Globus pallidus (tissue), 1 donor: ENCODE measurements at regions not wholly inside any gene's neighbourhood (a gene's known extent, or its start where the extent isn't known, plus 50 kb on each side); places are given as distances from the start of the nearest gene placed in this dataset.
"Not testable (repeated sequence)": the region's sequence is repeated elsewhere in the genome, so short reads cannot be mapped to it uniquely, and the experiment has no call there.

Source experiments
- DNase-seq: peaks from one replicate; pipeline ENCODE4 v3.0.0-alpha.2; 2015; ENCODE audit warnings: low spot score

- DNase-seq, result no peak
These were observed 248.8 kb downstream of the RDH14 start for GRCh38 chr2:18311420-18312195.

- no peak for DNase-seq
These were observed 250.8 kb downstream of the RDH14 start for GRCh38 chr2:18309627-18310026.

GRCh38 chr2:18309188-18309587 is 251.3 kb downstream of the RDH14 start:
- DNase-seq, result no peak

DNA sequence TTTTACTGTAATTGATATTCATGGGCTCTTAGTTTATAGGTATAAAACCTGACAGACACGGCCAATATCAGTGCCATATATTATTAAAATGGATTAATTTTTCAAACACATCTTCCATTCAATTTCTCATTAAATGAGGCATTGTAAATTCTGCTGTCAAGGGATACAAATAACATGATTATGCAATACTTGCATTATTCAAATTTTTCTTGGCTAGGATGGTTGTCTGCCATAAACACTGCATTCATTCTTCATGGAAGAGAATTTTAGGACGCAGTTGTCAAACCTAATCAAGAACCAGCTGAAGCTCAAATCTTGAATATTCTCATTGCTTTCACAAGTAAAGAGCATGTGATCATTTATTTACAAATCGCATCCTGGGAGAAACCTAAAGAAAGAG is 255.6 kb downstream of the RDH14 start:
- DNase-seq, result no peak

DNA sequence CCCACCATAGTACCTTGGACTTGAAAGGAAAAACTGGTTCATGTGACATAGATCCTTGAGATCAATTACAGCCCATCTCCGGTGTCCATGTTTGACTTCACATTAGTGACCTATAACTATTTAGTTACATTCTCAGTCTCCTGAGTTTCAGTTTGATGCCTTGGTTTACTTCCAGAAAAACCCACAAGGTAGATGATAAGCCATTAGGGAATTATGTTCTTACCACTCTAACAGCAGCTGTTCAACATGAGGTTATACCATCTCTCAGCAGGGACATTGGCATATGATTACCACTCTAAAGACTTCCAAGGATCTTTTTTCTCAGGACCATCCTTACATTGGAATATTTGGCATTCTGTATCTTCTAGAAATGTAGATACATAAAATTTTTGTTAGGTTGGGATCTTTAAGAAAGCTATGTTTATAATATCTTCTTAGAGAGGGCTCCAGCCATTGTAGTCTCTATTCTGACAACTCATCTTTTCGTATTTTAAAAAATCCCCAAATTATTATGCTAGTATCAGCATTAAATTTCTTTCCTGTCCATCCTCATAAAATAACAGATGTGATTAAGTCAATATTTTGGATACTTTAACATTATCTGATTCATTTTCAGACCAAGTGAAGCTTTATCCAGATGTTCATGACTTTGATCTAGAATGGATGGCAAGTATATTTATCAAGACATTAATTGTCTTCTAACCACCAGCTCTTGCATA is 258.9 kb downstream of the RDH14 start:
- DNase-seq, result no peak

DNA sequence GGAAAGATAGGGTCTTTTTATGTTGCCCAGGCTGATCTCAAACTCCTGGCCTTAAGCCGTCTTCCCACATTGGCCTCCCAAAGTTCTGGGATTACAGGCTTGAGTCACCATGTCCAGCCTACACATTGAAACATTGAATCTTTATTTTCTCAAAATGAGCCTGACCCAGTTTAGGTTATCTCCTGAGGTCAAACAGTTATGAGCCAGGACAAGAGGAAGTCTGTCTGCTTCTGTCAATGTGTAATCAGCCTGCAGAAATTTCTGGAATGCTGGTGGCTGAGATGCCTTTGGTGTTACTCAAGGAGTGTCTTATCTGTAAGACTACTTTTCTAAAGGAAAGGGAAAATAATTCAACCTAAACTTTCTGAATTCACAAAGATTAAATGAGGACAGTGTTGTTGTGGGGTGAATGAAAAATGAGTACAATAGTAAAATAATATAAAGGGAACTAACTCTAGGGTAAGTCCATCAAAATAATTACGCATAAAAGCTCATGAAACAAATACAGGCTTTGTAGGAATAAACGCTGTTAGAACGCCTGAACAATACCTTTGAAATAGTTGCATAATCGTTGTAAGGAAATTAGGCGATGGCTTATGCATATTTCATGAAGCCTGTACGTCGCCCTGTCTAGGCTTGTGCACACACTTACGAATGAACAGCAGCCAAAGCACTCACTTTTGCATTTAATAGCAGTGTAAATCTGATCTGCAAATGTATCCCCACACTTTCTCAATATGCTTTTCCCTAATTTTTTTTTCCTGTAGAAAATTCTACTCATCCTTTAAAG is 260.8 kb downstream of the RDH14 start:
- no peak for DNase-seq

DNA sequence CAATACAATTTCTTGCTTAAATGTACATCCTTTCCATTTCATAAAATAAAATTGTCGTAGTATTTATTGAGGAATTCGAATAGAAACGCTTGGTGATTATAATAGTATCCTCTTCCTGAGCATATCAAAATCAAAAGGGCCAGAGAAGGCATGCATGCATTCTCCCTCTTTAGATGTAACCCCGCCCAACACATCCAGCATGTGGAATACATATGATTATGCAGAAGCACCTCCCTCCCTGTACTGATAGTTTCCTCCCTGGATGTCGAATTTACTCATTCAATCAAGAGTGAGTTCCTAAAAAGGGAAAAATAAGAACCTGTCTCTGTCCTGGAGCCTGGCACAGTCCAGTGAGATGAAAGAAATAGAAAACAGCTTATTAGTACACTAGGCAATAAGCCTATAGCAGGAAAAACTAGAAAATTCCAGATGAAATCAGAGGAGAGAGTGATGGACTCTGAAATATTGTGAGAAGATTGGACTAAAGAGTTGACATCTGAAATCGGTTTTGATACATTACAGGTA is 262.9 kb downstream of the RDH14 start:
- DNase-seq, result no peak

- no peak for DNase-seq
These were observed 270.1 kb downstream of the RDH14 start for GRCh38 chr2:18290386-18290785.

GRCh38 chr2:18286897-18287296 is 273.6 kb downstream of the RDH14 start:
- DNase-seq, result no peak

- DNase-seq, result no peak
These were observed 276.1 kb downstream of the RDH14 start for GRCh38 chr2:18284331-18284730.

DNA sequence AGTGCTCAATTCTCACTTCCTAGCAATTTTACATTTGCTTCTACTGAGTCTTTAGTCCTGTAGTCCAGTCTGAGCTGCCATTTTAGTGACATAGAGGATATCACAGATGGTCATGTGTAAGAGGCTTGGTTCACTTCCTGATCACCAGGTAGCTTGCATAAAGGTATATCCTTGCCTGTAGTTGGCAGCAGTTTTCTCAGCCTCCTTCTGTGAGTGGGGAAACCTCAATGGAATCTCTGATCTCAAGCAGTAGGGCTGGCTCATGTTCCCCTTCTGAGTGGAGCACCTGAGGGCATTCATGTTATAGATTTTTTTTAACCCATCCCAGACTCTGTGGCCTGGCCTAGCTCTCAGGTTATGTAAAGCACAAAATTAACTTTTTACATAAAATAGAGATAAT is 278.4 kb downstream of the RDH14 start:
- no peak for DNase-seq

GRCh38 chr2:18276583-18277075 is 283.8 kb downstream of the RDH14 start:
- DNase-seq, result no peak

DNA sequence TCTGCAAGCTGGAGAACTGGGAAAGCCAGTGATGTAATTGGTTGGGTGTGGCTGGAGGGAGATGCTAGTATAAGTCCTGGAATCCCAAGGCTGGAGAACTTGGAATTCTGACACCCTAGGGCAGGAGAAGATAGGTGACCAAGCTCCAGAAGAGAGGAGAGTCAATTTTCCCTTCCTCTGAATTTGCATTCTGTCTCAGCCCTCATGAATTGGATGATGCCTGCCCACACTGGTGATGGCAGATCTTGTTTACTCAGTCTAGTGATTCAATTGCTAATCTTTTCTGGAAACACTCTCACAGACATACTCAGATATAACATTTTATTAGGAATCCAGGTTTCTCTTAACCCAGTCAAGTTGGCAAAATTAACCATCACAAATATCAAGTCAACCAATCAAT is 287.2 kb downstream of the RDH14 start:
- no peak for DNase-seq

GRCh38 chr2:18272148-18272494 is 288.3 kb downstream of the RDH14 start:
- DNase-seq, result no peak

DNA sequence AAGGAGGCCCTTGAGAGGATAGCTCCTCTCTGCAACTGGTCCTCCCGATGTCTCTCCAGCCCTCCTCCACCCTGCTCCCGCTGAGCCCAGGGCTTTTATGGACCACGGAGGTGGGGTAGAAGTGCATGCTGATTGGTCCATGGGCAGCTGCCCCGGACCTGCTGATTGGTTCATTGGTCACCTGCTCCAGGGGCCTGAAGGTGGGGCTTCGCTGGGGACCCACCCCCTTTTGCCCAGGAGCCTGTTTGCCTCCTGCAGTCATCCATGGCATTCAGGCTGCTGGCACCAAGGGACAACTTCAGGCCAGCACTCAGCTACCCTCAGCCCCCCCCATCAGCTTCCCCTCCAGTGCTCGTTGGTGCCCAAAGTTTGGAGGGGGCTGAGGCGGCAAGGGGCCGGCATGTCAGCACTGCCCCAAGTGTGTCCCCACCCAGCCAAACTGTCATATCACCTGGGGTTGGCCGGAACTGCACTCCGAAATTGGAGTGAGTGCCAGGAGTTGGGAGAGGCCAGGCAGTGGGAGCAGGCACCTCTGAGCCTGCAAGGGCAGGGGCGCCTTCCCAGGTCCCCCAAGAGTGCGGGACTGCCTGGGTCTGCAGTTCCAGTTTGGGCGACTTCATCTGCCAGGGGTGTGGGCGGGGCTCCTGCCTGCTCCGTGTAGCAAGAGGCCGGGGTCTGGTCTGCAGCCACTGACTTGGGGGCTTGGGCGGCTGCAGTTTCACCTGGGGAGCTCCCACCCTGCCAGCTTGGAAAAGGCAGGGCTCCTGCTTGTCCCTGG is 288.9 kb downstream of the RDH14 start:
- no peak for DNase-seq

GRCh38 chr2:18268400-18268799 is 292.1 kb downstream of the RDH14 start:
- DNase-seq, result no peak

GRCh38 chr2:18267501-18267900 is 293.0 kb downstream of the RDH14 start:
- no peak for DNase-seq

GRCh38 chr2:18266699-18267098 is 293.8 kb downstream of the RDH14 start:
- not testable (repeated sequence) for DNase-seq

- DNase-seq, result no peak
These were observed 294.6 kb downstream of the RDH14 start for GRCh38 chr2:18265614-18266586.

DNA sequence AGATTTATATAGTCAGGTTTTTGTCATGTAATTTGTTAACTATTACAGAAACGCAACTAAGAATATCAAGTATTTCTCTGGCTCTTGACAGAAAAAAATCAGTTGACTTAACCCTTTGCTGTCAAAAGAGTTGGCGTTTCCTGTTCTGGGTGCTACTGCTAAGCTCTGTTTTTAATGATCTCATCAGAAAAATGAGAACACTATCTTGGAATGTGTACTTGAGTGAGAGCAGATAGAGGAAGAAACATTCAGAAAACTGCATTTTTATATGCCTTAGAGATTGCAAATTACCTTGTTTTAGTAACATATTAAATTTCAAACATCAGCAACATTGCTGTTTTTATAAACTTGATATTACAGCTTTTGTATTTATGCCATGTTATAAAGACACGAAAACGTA is 297.9 kb downstream of the RDH14 start:
- DNase-seq, result no peak
